HepG2 (cell line): ENCODE measurements at regions not wholly inside any gene's neighbourhood (a gene's known extent, or its start where the extent isn't known, plus 50 kb on each side); places are given as distances from the start of the nearest gene placed in this dataset.

Source experiments
- AKAP8 ChIP-seq: sonication (generic); formaldehyde crosslinking; IDR thresholded peaks from 2 replicates; pipeline ENCODE4 v1.5.1; 2020; ENCODE audit warnings: mild to moderate bottlenecking, missing genetic modification reagents
- CREM ChIP-seq, 2 experiments: sonication (generic) in 1 of 2; formaldehyde crosslinking in 1 of 2; IDR thresholded peaks; 2 replicates each; pipeline versions ENCODE4 v1.4.0 to v1.6.1; 2016 to 2020; ENCODE audit warnings: antibody characterized with exemption in 1 of 2, mild to moderate bottlenecking in 1 of 2, missing genetic modification reagents in 1 of 2
- HNF4A ChIP-seq: sonication (generic); formaldehyde crosslinking; IDR thresholded peaks from 2 replicates; pipeline ENCODE4 v1.4.0; 2020; ENCODE audit warnings: missing genetic modification reagents
- MED1 ChIP-seq: sonication (generic); formaldehyde crosslinking; IDR thresholded peaks from 2 replicates; pipeline ENCODE4 v1.4.0; 2020; ENCODE audit warnings: missing genetic modification reagents
- NKX3-1 ChIP-seq: sonication (generic); formaldehyde crosslinking; IDR thresholded peaks from 2 replicates; pipeline ENCODE4 v1.5.0; 2020; ENCODE audit warnings: missing genetic modification reagents
- RARA ChIP-seq: IDR thresholded peaks from 2 replicates; pipeline ENCODE4 v1.6.1; 2016; ENCODE audit warnings: missing genetic modification reagents, missing compliant biosample characterization
- SRSF4 ChIP-seq: fragments of 200-400 bp; formaldehyde crosslinking; IDR thresholded peaks from one replicate; pipeline ENCODE4 v1.6.1; 2018; ENCODE audit warnings: mild to moderate bottlenecking, low read depth, low read length, moderate library complexity; ENCODE audit not compliant: poor library complexity, severe bottlenecking
- SRY ChIP-seq: sonication (generic); formaldehyde crosslinking; IDR thresholded peaks from 2 replicates; pipeline ENCODE4 v1.8.0; 2022; ENCODE audit warnings: mild to moderate bottlenecking, missing genetic modification reagents
- ZBTB1 ChIP-seq: sonication (generic); formaldehyde crosslinking; IDR thresholded peaks from 2 replicates; pipeline ENCODE4 v1.4.0; 2020; ENCODE audit warnings: missing genetic modification reagents, borderline replicate concordance
- ZBTB3 ChIP-seq: sonication (generic); formaldehyde crosslinking; IDR thresholded peaks from 2 replicates; pipeline ENCODE4 v1.4.0; 2020; ENCODE audit warnings: low read depth, mild to moderate bottlenecking, moderate library complexity, missing genetic modification reagents, borderline replicate concordance
- ZKSCAN1 ChIP-seq: fragments of 150-350 bp; IDR thresholded peaks from 2 replicates; pipeline ENCODE4 v1.6.1; 2014; ENCODE audit warnings: low read length
- ZNF274 ChIP-seq: sonication (generic); formaldehyde crosslinking; IDR thresholded peaks from 2 replicates; pipeline ENCODE4 v1.5.1; 2020; ENCODE audit warnings: mild to moderate bottlenecking, missing genetic modification reagents
- ZNF432 ChIP-seq: sonication (generic); formaldehyde crosslinking; IDR thresholded peaks from 2 replicates; pipeline ENCODE4 v1.5.0; 2020; ENCODE audit warnings: missing genetic modification reagents, mild to moderate bottlenecking, borderline replicate concordance
- ZNF556 ChIP-seq: sonication (generic); formaldehyde crosslinking; IDR thresholded peaks from 2 replicates; pipeline ENCODE4 v1.4.0; 2020; ENCODE audit warnings: mild to moderate bottlenecking, missing genetic modification reagents, borderline replicate concordance
- TF ChIP-seq, protein P1 (sequence below): sonication (generic); formaldehyde crosslinking; IDR thresholded peaks from 2 replicates; pipeline ENCODE4 v1.4.0; 2020; ENCODE audit warnings: missing genetic modification reagents
- TF ChIP-seq, protein P2 (sequence below): sonication (generic); formaldehyde crosslinking; IDR thresholded peaks from 2 replicates; pipeline ENCODE4 v1.4.0; 2020; ENCODE audit warnings: mild to moderate bottlenecking, missing genetic modification reagents
- TF ChIP-seq, protein P3 (sequence below): IDR thresholded peaks from 2 replicates; pipeline ENCODE4 v1.6.1; 2016; ENCODE audit warnings: missing genetic modification reagents, missing compliant biosample characterization
- TF ChIP-seq, protein P4 (sequence below), 2 experiments: IDR thresholded peaks; 2 replicates each; pipeline ENCODE4 v1.6.1; 2011 to 2012; ENCODE audit warnings: low read length in 2 of 2, borderline replicate concordance in 1 of 2, low read depth in 1 of 2, mild to moderate bottlenecking in 1 of 2, moderate library complexity in 1 of 2
- TF ChIP-seq, protein P5 (sequence below): sonication (generic); formaldehyde crosslinking; conservative IDR thresholded peaks from 2 replicates; pipeline ENCODE4 v1.4.0; 2020; ENCODE audit warnings: mild to moderate bottlenecking, missing genetic modification reagents, moderate library complexity
- TF ChIP-seq, protein P6 (sequence below): IDR thresholded peaks from 2 replicates; pipeline ENCODE4 v1.6.1; 2018; ENCODE audit warnings: missing genetic modification reagents, mild to moderate bottlenecking, missing compliant biosample characterization

DNA sequence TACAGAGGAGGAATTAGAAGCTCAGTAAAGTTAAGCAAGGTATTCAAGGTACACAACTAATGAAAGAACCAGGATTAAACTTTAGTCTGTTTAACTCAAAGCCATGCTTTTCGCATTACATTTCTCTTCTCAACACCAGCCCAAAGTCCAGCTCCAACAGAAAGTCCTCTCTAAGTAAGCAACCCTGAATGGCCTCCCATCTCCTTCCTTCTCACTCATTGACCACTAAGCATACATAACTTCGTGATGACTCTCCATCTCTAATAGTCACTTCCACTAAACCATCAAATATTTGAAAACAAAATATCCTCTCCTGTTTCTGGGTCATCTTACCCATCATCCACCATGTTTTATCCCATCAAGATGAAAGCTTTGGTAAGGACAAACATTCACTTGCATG is 219.8 kb downstream of the RAD51AP2 start (continued):
- TF ChIP-seq, protein P1, sequence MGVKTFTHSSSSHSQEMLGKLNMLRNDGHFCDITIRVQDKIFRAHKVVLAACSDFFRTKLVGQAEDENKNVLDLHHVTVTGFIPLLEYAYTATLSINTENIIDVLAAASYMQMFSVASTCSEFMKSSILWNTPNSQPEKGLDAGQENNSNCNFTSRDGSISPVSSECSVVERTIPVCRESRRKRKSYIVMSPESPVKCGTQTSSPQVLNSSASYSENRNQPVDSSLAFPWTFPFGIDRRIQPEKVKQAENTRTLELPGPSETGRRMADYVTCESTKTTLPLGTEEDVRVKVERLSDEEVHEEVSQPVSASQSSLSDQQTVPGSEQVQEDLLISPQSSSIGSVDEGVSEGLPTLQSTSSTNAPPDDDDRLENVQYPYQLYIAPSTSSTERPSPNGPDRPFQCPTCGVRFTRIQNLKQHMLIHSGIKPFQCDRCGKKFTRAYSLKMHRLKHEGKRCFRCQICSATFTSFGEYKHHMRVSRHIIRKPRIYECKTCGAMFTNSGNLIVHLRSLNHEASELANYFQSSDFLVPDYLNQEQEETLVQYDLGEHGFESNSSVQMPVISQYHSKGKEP = no peak
- TF ChIP-seq, protein P2, sequence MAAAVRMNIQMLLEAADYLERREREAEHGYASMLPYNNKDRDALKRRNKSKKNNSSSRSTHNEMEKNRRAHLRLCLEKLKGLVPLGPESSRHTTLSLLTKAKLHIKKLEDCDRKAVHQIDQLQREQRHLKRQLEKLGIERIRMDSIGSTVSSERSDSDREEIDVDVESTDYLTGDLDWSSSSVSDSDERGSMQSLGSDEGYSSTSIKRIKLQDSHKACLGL (CRISPR knock-in tag) = no peak
- TF ChIP-seq ZNF274 (CRISPR knock-in tag) (no peak), HNF4A (peak; percentile 60), CREM (IDR thresholded peaks at IDR 0.05) (peak; percentile 32; the same call in 1 of the 2 replicates), CREM (CRISPR knock-in tag; IDR thresholded peaks at IDR 0.05) (no peak), NKX3-1 (CRISPR knock-in tag) (no peak), ZBTB1 (CRISPR knock-in tag) (no peak), RARA (CRISPR knock-in tag) (peak; percentile 29; the same call in 1 of the 2 replicates), MED1 (CRISPR knock-in tag) (no peak), SRY (no peak), ZNF556 (CRISPR knock-in tag) (no peak), ZKSCAN1 (no peak), SRSF4 (no peak), AKAP8 (CRISPR knock-in tag) (no peak), ZBTB3 (CRISPR knock-in tag) (no peak), ZNF432 (no peak)
- TF ChIP-seq, protein P3, sequence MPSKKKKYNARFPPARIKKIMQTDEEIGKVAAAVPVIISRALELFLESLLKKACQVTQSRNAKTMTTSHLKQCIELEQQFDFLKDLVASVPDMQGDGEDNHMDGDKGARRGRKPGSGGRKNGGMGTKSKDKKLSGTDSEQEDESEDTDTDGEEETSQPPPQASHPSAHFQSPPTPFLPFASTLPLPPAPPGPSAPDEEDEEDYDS (CRISPR knock-in tag) = no peak
- TF ChIP-seq, protein P4, sequence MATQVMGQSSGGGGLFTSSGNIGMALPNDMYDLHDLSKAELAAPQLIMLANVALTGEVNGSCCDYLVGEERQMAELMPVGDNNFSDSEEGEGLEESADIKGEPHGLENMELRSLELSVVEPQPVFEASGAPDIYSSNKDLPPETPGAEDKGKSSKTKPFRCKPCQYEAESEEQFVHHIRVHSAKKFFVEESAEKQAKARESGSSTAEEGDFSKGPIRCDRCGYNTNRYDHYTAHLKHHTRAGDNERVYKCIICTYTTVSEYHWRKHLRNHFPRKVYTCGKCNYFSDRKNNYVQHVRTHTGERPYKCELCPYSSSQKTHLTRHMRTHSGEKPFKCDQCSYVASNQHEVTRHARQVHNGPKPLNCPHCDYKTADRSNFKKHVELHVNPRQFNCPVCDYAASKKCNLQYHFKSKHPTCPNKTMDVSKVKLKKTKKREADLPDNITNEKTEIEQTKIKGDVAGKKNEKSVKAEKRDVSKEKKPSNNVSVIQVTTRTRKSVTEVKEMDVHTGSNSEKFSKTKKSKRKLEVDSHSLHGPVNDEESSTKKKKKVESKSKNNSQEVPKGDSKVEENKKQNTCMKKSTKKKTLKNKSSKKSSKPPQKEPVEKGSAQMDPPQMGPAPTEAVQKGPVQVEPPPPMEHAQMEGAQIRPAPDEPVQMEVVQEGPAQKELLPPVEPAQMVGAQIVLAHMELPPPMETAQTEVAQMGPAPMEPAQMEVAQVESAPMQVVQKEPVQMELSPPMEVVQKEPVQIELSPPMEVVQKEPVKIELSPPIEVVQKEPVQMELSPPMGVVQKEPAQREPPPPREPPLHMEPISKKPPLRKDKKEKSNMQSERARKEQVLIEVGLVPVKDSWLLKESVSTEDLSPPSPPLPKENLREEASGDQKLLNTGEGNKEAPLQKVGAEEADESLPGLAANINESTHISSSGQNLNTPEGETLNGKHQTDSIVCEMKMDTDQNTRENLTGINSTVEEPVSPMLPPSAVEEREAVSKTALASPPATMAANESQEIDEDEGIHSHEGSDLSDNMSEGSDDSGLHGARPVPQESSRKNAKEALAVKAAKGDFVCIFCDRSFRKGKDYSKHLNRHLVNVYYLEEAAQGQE (IDR thresholded peaks at IDR 0.05; ENCODE audit: borderline replicate concordance in 1 of 2, low read depth in 1 of 2, low read length in 2 of 2) = no peak
- TF ChIP-seq, protein P5, sequence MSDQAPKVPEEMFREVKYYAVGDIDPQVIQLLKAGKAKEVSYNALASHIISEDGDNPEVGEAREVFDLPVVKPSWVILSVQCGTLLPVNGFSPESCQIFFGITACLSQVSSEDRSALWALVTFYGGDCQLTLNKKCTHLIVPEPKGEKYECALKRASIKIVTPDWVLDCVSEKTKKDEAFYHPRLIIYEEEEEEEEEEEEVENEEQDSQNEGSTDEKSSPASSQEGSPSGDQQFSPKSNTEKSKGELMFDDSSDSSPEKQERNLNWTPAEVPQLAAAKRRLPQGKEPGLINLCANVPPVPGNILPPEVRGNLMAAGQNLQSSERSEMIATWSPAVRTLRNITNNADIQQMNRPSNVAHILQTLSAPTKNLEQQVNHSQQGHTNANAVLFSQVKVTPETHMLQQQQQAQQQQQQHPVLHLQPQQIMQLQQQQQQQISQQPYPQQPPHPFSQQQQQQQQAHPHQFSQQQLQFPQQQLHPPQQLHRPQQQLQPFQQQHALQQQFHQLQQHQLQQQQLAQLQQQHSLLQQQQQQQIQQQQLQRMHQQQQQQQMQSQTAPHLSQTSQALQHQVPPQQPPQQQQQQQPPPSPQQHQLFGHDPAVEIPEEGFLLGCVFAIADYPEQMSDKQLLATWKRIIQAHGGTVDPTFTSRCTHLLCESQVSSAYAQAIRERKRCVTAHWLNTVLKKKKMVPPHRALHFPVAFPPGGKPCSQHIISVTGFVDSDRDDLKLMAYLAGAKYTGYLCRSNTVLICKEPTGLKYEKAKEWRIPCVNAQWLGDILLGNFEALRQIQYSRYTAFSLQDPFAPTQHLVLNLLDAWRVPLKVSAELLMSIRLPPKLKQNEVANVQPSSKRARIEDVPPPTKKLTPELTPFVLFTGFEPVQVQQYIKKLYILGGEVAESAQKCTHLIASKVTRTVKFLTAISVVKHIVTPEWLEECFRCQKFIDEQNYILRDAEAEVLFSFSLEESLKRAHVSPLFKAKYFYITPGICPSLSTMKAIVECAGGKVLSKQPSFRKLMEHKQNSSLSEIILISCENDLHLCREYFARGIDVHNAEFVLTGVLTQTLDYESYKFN (CRISPR knock-in tag) = peak; percentile 76
- TF ChIP-seq, protein P6, sequence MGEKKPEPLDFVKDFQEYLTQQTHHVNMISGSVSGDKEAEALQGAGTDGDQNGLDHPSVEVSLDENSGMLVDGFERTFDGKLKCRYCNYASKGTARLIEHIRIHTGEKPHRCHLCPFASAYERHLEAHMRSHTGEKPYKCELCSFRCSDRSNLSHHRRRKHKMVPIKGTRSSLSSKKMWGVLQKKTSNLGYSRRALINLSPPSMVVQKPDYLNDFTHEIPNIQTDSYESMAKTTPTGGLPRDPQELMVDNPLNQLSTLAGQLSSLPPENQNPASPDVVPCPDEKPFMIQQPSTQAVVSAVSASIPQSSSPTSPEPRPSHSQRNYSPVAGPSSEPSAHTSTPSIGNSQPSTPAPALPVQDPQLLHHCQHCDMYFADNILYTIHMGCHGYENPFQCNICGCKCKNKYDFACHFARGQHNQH (CRISPR knock-in tag) = no peak
